ENCODE measurements at regions not wholly inside any gene's neighbourhood (a gene's known extent, or its start where the extent isn't known, plus 50 kb on each side); places are given as distances from the start of the nearest gene placed in this dataset.

GRCh38 chr2:236445678-236446077 lies 123.9 kb upstream of the ACKR3 start:
- TF ChIP-seq CTCF (IDR thresholded peaks at IDR 0.05; ENCODE audit: low read length) (no peak), EZH2 (IDR thresholded peaks at IDR 0.05; ENCODE audit: borderline replicate concordance, low read length) (no peak)

Data from OCI-LY1 (cell line).